ENCODE measurements at regions not wholly inside any gene's neighbourhood (a gene's known extent, or its start where the extent isn't known, plus 50 kb on each side); places are given as distances from the start of the nearest gene placed in this dataset.

GRCh38 chr2:23249348-23249747 is 135.6 kb upstream of the KLHL29 start:
- Histone ChIP-seq H3K4me1 (ENCODE audit: control insufficient read depth, insufficient read depth, low read length) (0 out of 2 replicates have a peak, but pooled peaks cover 6% of the 10 kb centered on the region), H3K36me3 (ENCODE audit: control insufficient read depth in 2 of 2, insufficient read depth in 1 of 2, low read length in 2 of 2) (no peaks in the 10 kb centered on the region), H3K9me3 (ENCODE audit: control insufficient read depth, insufficient read depth, low read depth, low read length) (no peaks in the 10 kb centered on the region), H3K4me3 (ENCODE audit: low read depth, low read length) (no peak overlapping the region), H3K27ac (ENCODE audit: extremely low read depth, low read depth, low read length) (no peak overlapping the region)
- ChIA-PET CTCF (no interaction called here), POLR2A (no interaction called here)
- TF ChIP-seq ZNF416 (tag by site-specific recombination; IDR thresholded peaks at IDR 0.05) (no peak), ZFP69B (tag by site-specific recombination; IDR thresholded peaks at IDR 0.05) (no peak), ZNF354C (tag by site-specific recombination; IDR thresholded peaks at IDR 0.05; ENCODE audit: borderline replicate concordance, low read depth) (no peak), ZNF558 (tag by site-specific recombination; IDR thresholded peaks at IDR 0.05) (no peak), ZNF514 (tag by site-specific recombination; IDR thresholded peaks at IDR 0.05) (no peak), ZNF239 (tag by site-specific recombination; IDR thresholded peaks at IDR 0.05) (no peak), MYNN (tag by site-specific recombination; IDR thresholded peaks at IDR 0.05; ENCODE audit: borderline replicate concordance) (no peak), ZFP41 (tag by site-specific recombination; IDR thresholded peaks at IDR 0.05; ENCODE audit: borderline replicate concordance) (no peak), ZNF596 (tag by site-specific recombination; IDR thresholded peaks at IDR 0.05) (no peak), ZBTB26 (tag by site-specific recombination; optimal IDR thresholded peaks at IDR 0.05) (no peak), ZNF169 (tag by site-specific recombination; IDR thresholded peaks at IDR 0.05) (no peak), ZNF221 (tag by site-specific recombination; IDR thresholded peaks at IDR 0.05; ENCODE audit: borderline replicate concordance) (no peak)

GRCh38 chr2:23250371-23250770 is 134.6 kb upstream of the KLHL29 start:
- H3K9me3 ChIP-seq (ENCODE audit: control insufficient read depth, insufficient read depth, low read depth, low read length): no peaks in the 10 kb centered on the region
- no peak overlapping the region for H3K27ac ChIP-seq (ENCODE audit: extremely low read depth, low read depth, low read length)
- ChIA-PET CTCF (no interaction called here), POLR2A (no interaction called here)
- H3K36me3 ChIP-seq (ENCODE audit: control insufficient read depth in 2 of 2, insufficient read depth in 1 of 2, low read length in 2 of 2): no peaks in the 10 kb centered on the region
- no peak overlapping the region for H3K4me3 ChIP-seq (ENCODE audit: low read depth, low read length)
- H3K4me1 ChIP-seq (ENCODE audit: control insufficient read depth, insufficient read depth, low read length): 0 out of 2 replicates have a peak, but pooled peaks cover 6% of the 10 kb centered on the region
- TF ChIP-seq ZNF324 (tag by site-specific recombination; IDR thresholded peaks at IDR 0.05) (no peak), ZNF223 (tag by site-specific recombination; IDR thresholded peaks at IDR 0.05) (no peak), ZNF521 (tag by site-specific recombination; IDR thresholded peaks at IDR 0.05) (no peak), GLI2 (tag by site-specific recombination; IDR thresholded peaks at IDR 0.05; ENCODE audit: borderline replicate concordance, low read depth) (no peak), ZNF776 (tag by site-specific recombination; IDR thresholded peaks at IDR 0.05; ENCODE audit: borderline replicate concordance) (no peak), BCL6B (tag by site-specific recombination; IDR thresholded peaks at IDR 0.05) (no peak), ZNF623 (tag by site-specific recombination; IDR thresholded peaks at IDR 0.05) (no peak), TCF7L2 (IDR thresholded peaks at IDR 0.05; ENCODE audit: borderline replicate concordance, low read depth, low read length) (no peak), ZNF138 (tag by site-specific recombination; IDR thresholded peaks at IDR 0.05; ENCODE audit: borderline replicate concordance) (no peak), ZNF404 (tag by site-specific recombination; IDR thresholded peaks at IDR 0.05) (no peak)

GRCh38 chr2:23256643-23257042 is 128.3 kb upstream of the KLHL29 start:
- ChIA-PET CTCF (interaction anchor here (0.6 to 0.7 kb wide), 2 partner anchors 82 to 95 kb away, joined by 3 to 4 read pairs; no protein-coding TSS in a partner anchor), POLR2A (no interaction called here)
- TF ChIP-seq ZNF416 (tag by site-specific recombination; IDR thresholded peaks at IDR 0.05) (no peak), ZNF324 (tag by site-specific recombination; IDR thresholded peaks at IDR 0.05) (no peak), ZNF433 (tag by site-specific recombination; IDR thresholded peaks at IDR 0.05; ENCODE audit: low read depth) (no peak), ZNF10 (tag by site-specific recombination; IDR thresholded peaks at IDR 0.05) (no peak)
- H3K27ac ChIP-seq (ENCODE audit: extremely low read depth, low read depth, low read length): no peak overlapping the region
- H3K36me3 ChIP-seq (ENCODE audit: control insufficient read depth in 2 of 2, insufficient read depth in 1 of 2, low read length in 2 of 2): no peaks in the 10 kb centered on the region
- no peak overlapping the region for H3K4me3 ChIP-seq (ENCODE audit: low read depth, low read length)
- H3K9me3 ChIP-seq (ENCODE audit: control insufficient read depth, insufficient read depth, low read depth, low read length): no peaks in the 10 kb centered on the region
- H3K4me1 ChIP-seq (ENCODE audit: control insufficient read depth, insufficient read depth, low read length): no peaks in the 10 kb centered on the region

Measured in HEK293 (cell line).